ENCODE measurements at regions not wholly inside any gene's neighbourhood (a gene's known extent, or its start where the extent isn't known, plus 50 kb on each side); places are given as distances from the start of the nearest gene placed in this dataset.

DNA sequence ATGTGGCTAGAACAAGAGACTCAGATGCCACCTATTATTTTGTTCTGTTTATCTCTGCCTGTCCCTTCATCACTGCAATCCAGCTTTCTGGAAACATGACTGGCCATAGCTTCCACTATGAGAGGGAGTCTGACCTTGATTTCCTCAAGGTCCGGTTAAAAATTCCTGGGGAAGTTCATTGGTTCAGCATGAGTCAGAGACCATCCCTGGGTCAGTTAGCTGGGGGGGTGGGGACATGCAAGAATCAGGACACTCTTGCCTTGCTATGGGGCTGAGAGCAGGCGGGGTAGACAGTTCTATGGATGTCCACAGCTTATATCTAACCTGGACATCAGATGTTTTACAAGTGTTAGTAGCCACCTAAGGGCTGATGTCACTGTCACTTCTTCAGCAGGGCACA lies 81.1 kb downstream of the TENT5C start:
- H3K4me1 ChIP-seq (ENCODE audit: insufficient read depth): no peaks in the 10 kb centered on the region
- H3K4me3 ChIP-seq: no peak overlapping the region
- no peaks in the 10 kb centered on the region for H3K27me3 Mint-ChIP-seq (ENCODE audit: insufficient read depth, low read depth, poor library complexity)
- no peaks in the 10 kb centered on the region for H3K79me2 ChIP-seq (replicated peaks; ENCODE audit: insufficient read depth)
- no peaks in the 10 kb centered on the region for H3K36me3 Mint-ChIP-seq (ENCODE audit: low read depth)
- H3K27ac ChIP-seq (ENCODE audit: low read depth): no peak overlapping the region
- no peaks in the 10 kb centered on the region; the same call in 2 of the 3 replicates for H3K4me1 Mint-ChIP-seq
- no peaks in the 10 kb centered on the region for H3K9me3 Mint-ChIP-seq
- H4K20me1 ChIP-seq (replicated peaks; ENCODE audit: insufficient read depth): no peaks in the 10 kb centered on the region
- no peaks in the 10 kb centered on the region for H3F3A ChIP-seq (replicated peaks; ENCODE audit: low read depth)
- no peak overlapping the region for H2AFZ ChIP-seq
- no peaks in the 10 kb centered on the region for H3K9me2 ChIP-seq (ENCODE audit: insufficient read depth)
- no peak for ATAC-seq
- H3K4me3 Mint-ChIP-seq: no peak overlapping the region
- DNase-seq (ENCODE audit: low spot score): no peak
- no peaks in the 10 kb centered on the region for H3K36me3 ChIP-seq (ENCODE audit: insufficient read depth)
- H3K27ac Mint-ChIP-seq: no peak overlapping the region
- no peaks in the 10 kb centered on the region for H3K27me3 ChIP-seq (ENCODE audit: insufficient read depth)
- no peak for TF ChIP-seq ZNF331 (CRISPR knock-in tag; IDR thresholded peaks at IDR 0.05; ENCODE audit: low read depth)
- no peak for TF ChIP-seq REST (IDR thresholded peaks at IDR 0.05; ENCODE audit: unreplicated experiment)
- no peak for TF ChIP-seq EZH2phosphoT487 (IDR thresholded peaks at IDR 0.05; ENCODE audit: unreplicated experiment)
- TF ChIP-seq ZNF114 (CRISPR knock-in tag; IDR thresholded peaks at IDR 0.05): no peak
- no peak for TF ChIP-seq NANOG (IDR thresholded peaks at IDR 0.05; ENCODE audit: borderline replicate concordance)
- no peak for TF ChIP-seq ZNF462 (CRISPR knock-in tag; IDR thresholded peaks at IDR 0.05)
- no peak for TF ChIP-seq STAT1 (IDR thresholded peaks at IDR 0.05; ENCODE audit: unreplicated experiment)
- no peak for TF ChIP-seq JUNB (IDR thresholded peaks at IDR 0.05; ENCODE audit: unreplicated experiment)
- no peak for TF ChIP-seq CTCF (conservative IDR thresholded peaks at IDR 0.05; ENCODE audit: low read depth in 2 of 2)
- no peak for TF ChIP-seq POLR2AphosphoS5 (IDR thresholded peaks at IDR 0.05; ENCODE audit: low read depth)
- H3K4me2 ChIP-seq: no peak overlapping the region

All from GM23338 (cell line).